ENCODE measurements at regions not wholly inside any gene's neighbourhood (a gene's known extent, or its start where the extent isn't known, plus 50 kb on each side); places are given as distances from the start of the nearest gene placed in this dataset.

DNA sequence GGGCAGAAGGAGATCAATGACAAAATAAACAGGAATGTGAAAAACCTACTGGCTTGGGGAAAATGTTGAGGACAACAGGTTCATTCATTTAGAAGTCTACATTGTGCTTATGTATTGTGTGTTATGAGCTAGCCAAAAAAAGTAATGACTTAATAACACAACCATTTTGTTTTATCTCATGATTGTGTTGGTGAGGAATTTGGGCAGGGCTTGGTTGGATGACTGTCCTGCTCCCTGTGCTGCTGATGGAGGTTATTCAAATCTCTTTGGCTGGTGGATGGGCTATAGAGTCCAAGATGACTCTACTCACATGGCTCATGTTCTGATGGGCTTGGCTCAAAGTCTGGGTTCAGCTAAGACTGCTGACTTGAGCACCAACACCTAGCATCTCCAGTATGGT is 116.3 kb downstream of the HS3ST1 start:
- no peak overlapping the region for H3K27ac ChIP-seq (ENCODE audit: low read depth, low read length)
- H3K9me2 ChIP-seq (ENCODE audit: insufficient read depth), result no peaks in the 10 kb centered on the region
- no peaks in the 10 kb centered on the region for H3K27me3 ChIP-seq (ENCODE audit: insufficient read depth, low read length)
- H3K9me3 ChIP-seq (ENCODE audit: control insufficient read depth in 1 of 2, insufficient read depth in 1 of 2, low read depth in 1 of 2, low read length in 2 of 2), result peaks cover 0 to under 1% of the 10 kb centered on the region in 2 experiments; a peak in 1 of 4 replicates
- H4K20me1 ChIP-seq (ENCODE audit: insufficient read depth), result no peaks in the 10 kb centered on the region
- no peak for TF ChIP-seq ZNF274 (IDR thresholded peaks at IDR 0.05; ENCODE audit: low read depth, low read length)
- TF ChIP-seq POLR2AphosphoS5 (IDR thresholded peaks at IDR 0.05; ENCODE audit: low read depth, low read length), result no peak
- TF ChIP-seq, protein P1, sequence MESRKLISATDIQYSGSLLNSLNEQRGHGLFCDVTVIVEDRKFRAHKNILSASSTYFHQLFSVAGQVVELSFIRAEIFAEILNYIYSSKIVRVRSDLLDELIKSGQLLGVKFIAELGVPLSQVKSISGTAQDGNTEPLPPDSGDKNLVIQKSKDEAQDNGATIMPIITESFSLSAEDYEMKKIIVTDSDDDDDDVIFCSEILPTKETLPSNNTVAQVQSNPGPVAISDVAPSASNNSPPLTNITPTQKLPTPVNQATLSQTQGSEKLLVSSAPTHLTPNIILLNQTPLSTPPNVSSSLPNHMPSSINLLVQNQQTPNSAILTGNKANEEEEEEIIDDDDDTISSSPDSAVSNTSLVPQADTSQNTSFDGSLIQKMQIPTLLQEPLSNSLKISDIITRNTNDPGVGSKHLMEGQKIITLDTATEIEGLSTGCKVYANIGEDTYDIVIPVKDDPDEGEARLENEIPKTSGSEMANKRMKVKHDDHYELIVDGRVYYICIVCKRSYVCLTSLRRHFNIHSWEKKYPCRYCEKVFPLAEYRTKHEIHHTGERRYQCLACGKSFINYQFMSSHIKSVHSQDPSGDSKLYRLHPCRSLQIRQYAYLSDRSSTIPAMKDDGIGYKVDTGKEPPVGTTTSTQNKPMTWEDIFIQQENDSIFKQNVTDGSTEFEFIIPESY (IDR thresholded peaks at IDR 0.05; ENCODE audit: extremely low read depth, insufficient replicate concordance, low read length), result no peak
- TF ChIP-seq EZH2 (IDR thresholded peaks at IDR 0.05), result no peak
- TF ChIP-seq FOSL1 (IDR thresholded peaks at IDR 0.05; ENCODE audit: low read depth), result no peak
- no peak for TF ChIP-seq EZH2phosphoT487 (IDR thresholded peaks at IDR 0.05; ENCODE audit: borderline replicate concordance)
- no peak for TF ChIP-seq SP1 (IDR thresholded peaks at IDR 0.05; ENCODE audit: low read depth)
- TF ChIP-seq EGR1 (IDR thresholded peaks at IDR 0.05; ENCODE audit: low read depth), result no peak
- TF ChIP-seq, protein P2, sequence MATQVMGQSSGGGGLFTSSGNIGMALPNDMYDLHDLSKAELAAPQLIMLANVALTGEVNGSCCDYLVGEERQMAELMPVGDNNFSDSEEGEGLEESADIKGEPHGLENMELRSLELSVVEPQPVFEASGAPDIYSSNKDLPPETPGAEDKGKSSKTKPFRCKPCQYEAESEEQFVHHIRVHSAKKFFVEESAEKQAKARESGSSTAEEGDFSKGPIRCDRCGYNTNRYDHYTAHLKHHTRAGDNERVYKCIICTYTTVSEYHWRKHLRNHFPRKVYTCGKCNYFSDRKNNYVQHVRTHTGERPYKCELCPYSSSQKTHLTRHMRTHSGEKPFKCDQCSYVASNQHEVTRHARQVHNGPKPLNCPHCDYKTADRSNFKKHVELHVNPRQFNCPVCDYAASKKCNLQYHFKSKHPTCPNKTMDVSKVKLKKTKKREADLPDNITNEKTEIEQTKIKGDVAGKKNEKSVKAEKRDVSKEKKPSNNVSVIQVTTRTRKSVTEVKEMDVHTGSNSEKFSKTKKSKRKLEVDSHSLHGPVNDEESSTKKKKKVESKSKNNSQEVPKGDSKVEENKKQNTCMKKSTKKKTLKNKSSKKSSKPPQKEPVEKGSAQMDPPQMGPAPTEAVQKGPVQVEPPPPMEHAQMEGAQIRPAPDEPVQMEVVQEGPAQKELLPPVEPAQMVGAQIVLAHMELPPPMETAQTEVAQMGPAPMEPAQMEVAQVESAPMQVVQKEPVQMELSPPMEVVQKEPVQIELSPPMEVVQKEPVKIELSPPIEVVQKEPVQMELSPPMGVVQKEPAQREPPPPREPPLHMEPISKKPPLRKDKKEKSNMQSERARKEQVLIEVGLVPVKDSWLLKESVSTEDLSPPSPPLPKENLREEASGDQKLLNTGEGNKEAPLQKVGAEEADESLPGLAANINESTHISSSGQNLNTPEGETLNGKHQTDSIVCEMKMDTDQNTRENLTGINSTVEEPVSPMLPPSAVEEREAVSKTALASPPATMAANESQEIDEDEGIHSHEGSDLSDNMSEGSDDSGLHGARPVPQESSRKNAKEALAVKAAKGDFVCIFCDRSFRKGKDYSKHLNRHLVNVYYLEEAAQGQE (IDR thresholded peaks at IDR 0.05; ENCODE audit: low read depth), result no peak
- TF ChIP-seq CBX3 (IDR thresholded peaks at IDR 0.05; ENCODE audit: low read depth), result no peak
- no peak for TF ChIP-seq ELF1 (IDR thresholded peaks at IDR 0.05; ENCODE audit: borderline replicate concordance, low read depth)
- TF ChIP-seq, protein P3, sequence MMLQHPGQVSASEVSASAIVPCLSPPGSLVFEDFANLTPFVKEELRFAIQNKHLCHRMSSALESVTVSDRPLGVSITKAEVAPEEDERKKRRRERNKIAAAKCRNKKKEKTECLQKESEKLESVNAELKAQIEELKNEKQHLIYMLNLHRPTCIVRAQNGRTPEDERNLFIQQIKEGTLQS (IDR thresholded peaks at IDR 0.05), result no peak
- TF ChIP-seq, protein P4, sequence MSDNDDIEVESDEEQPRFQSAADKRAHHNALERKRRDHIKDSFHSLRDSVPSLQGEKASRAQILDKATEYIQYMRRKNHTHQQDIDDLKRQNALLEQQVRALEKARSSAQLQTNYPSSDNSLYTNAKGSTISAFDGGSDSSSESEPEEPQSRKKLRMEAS (IDR thresholded peaks at IDR 0.05), result no peak
- TF ChIP-seq CEBPB (IDR thresholded peaks at IDR 0.05; ENCODE audit: low read depth), result no peak
- no peak for TF ChIP-seq YY1 (IDR thresholded peaks at IDR 0.05; ENCODE audit: extremely low read depth, insufficient replicate concordance, low read depth, low read length)
- no peak for TF ChIP-seq ZFX (IDR thresholded peaks at IDR 0.05)
- TF ChIP-seq, protein P5, sequence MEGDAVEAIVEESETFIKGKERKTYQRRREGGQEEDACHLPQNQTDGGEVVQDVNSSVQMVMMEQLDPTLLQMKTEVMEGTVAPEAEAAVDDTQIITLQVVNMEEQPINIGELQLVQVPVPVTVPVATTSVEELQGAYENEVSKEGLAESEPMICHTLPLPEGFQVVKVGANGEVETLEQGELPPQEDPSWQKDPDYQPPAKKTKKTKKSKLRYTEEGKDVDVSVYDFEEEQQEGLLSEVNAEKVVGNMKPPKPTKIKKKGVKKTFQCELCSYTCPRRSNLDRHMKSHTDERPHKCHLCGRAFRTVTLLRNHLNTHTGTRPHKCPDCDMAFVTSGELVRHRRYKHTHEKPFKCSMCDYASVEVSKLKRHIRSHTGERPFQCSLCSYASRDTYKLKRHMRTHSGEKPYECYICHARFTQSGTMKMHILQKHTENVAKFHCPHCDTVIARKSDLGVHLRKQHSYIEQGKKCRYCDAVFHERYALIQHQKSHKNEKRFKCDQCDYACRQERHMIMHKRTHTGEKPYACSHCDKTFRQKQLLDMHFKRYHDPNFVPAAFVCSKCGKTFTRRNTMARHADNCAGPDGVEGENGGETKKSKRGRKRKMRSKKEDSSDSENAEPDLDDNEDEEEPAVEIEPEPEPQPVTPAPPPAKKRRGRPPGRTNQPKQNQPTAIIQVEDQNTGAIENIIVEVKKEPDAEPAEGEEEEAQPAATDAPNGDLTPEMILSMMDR (IDR thresholded peaks at IDR 0.05 in 2 of 3, conservative IDR thresholded peaks at IDR 0.05 in 1 of 3; ENCODE audit: borderline replicate concordance in 1 of 3, insufficient read depth in 1 of 3, low read depth in 2 of 3, low read length in 2 of 3), result no peak
- no peak for TF ChIP-seq SRF (IDR thresholded peaks at IDR 0.05; ENCODE audit: low read depth)
- no peak for TF ChIP-seq POLR2A (IDR thresholded peaks at IDR 0.05; ENCODE audit: borderline replicate concordance, extremely low read depth, insufficient read depth, insufficient read length)
- TF ChIP-seq TCF7L2 (IDR thresholded peaks at IDR 0.05; ENCODE audit: borderline replicate concordance, extremely low read depth, insufficient read depth, insufficient read length), result no peak
- peaks cover 0 to 10% of the 10 kb centered on the region in 2 experiments; a peak in 1 of 4 replicates for H3K4me1 ChIP-seq (ENCODE audit: control insufficient read depth in 1 of 2, insufficient read depth in 2 of 2, low read length in 2 of 2)
- ATAC-seq, result no peak
- H2AFZ ChIP-seq (ENCODE audit: low read depth, low read length, poor library complexity, severe bottlenecking), result no peak overlapping the region
- no peaks in the 10 kb centered on the region for H3K36me3 ChIP-seq (ENCODE audit: control insufficient read depth in 1 of 2, insufficient read depth in 2 of 2, low read length in 2 of 2)
- H3K4me3 ChIP-seq (replicated peaks in 1 of 2; ENCODE audit: low read depth in 1 of 2, low read length in 2 of 2), result no peak overlapping the region
- intact Hi-C loops (cut with micrococcal nuclease), result no loop called here
- CTCF ChIA-PET, result no interaction called here
- H3K79me2 ChIP-seq (ENCODE audit: insufficient read depth, low read length), result no peaks in the 10 kb centered on the region
- no peak for DNase-seq (ENCODE audit: low read depth, low spot score)
- POLR2A ChIA-PET, result no interaction called here
- no TSS peak for BruUV-seq (replicated peaks)
- H3K4me2 ChIP-seq (ENCODE audit: low read length), result no peak overlapping the region
- RAD21 ChIA-PET (ENCODE audit: low non-redundant PET in 1 of 2, low total read pairs in 2 of 2, uncharacterized antibody in 2 of 2, unreplicated experiment in 2 of 2), result no interaction called here
- H3K9ac ChIP-seq (ENCODE audit: low read length), result no peak overlapping the region
